ENCODE measurements at regions not wholly inside any gene's neighbourhood (a gene's known extent, or its start where the extent isn't known, plus 50 kb on each side); places are given as distances from the start of the nearest gene placed in this dataset.

- TF ChIP-seq EZH2 (IDR thresholded peaks at IDR 0.05; ENCODE audit: low read depth) (no peak), CTCF (conservative IDR thresholded peaks at IDR 0.05) (no peak)
These were observed 134.2 kb downstream of the RPS29 start for GRCh38 chr14:49451938-49452337.

Data from PC-9 (cell line).